ENCODE measurements at regions not wholly inside any gene's neighbourhood (a gene's known extent, or its start where the extent isn't known, plus 50 kb on each side); places are given as distances from the start of the nearest gene placed in this dataset.

GRCh38 chr3:15927969-15928368, 130.2 kb upstream of the ANKRD28 start:
- Histone ChIP-seq H3K27me3 (ENCODE audit: insufficient read depth, low read depth) (no peaks in the 10 kb centered on the region), H3K4me1 (ENCODE audit: low read depth, poor library complexity, severe bottlenecking) (no peaks in the 10 kb centered on the region), H3K9ac (no peak overlapping the region), H3K4me2 (no peak overlapping the region), H4K20me1 (ENCODE audit: insufficient read depth) (no peaks in the 10 kb centered on the region), H3K36me3 (ENCODE audit: insufficient read depth) (no peaks in the 10 kb centered on the region), H3K4me3 (IDR thresholded peaks at IDR 0.05; ENCODE audit: insufficient read depth, low read depth, low read length) (no peak overlapping the region), H2AFZ (ENCODE audit: low read depth) (no peak overlapping the region), H3K27ac (no peak overlapping the region), H3K79me2 (ENCODE audit: insufficient read depth, low read depth) (no peaks in the 10 kb centered on the region)
- no peak for TF ChIP-seq CTCF (conservative IDR thresholded peaks at IDR 0.05; ENCODE audit: low read depth, low read length)

- no peak for TF ChIP-seq CTCF (conservative IDR thresholded peaks at IDR 0.05; ENCODE audit: low read depth, low read length)
Measured at GRCh38 chr3:15929944-15930571, 132.3 kb upstream of the ANKRD28 start.

GRCh38 chr3:15932348-15933300, 134.8 kb upstream of the ANKRD28 start:
- H3K27ac ChIP-seq, result no peak overlapping the region
- no peak for TF ChIP-seq CTCF (conservative IDR thresholded peaks at IDR 0.05; ENCODE audit: low read depth, low read length)
- no peak overlapping the region for H2AFZ ChIP-seq (ENCODE audit: low read depth)
- H3K4me2 ChIP-seq, result no peak overlapping the region
- H3K27me3 ChIP-seq (ENCODE audit: insufficient read depth, low read depth), result no peaks in the 10 kb centered on the region
- H3K4me3 ChIP-seq (IDR thresholded peaks at IDR 0.05; ENCODE audit: insufficient read depth, low read depth, low read length), result no peak overlapping the region
- H4K20me1 ChIP-seq (ENCODE audit: insufficient read depth), result no peaks in the 10 kb centered on the region
- H3K4me1 ChIP-seq (ENCODE audit: low read depth, poor library complexity, severe bottlenecking), result no peaks in the 10 kb centered on the region
- H3K9ac ChIP-seq, result no peak overlapping the region
- H3K79me2 ChIP-seq (ENCODE audit: insufficient read depth, low read depth), result no peaks in the 10 kb centered on the region
- H3K36me3 ChIP-seq (ENCODE audit: insufficient read depth), result no peaks in the 10 kb centered on the region

More at GRCh38 chr3:15929944-15930571, 132.3 kb upstream of the ANKRD28 start:
- no peak overlapping the region for H3K4me2 ChIP-seq
- no peaks in the 10 kb centered on the region for H3K27me3 ChIP-seq (ENCODE audit: insufficient read depth, low read depth)
- H2AFZ ChIP-seq (ENCODE audit: low read depth), result no peak overlapping the region
- no peaks in the 10 kb centered on the region for H3K4me1 ChIP-seq (ENCODE audit: low read depth, poor library complexity, severe bottlenecking)
- no peaks in the 10 kb centered on the region for H3K36me3 ChIP-seq (ENCODE audit: insufficient read depth)
- no peak overlapping the region for H3K27ac ChIP-seq
- no peak overlapping the region for H3K9ac ChIP-seq
- no peak overlapping the region for H3K4me3 ChIP-seq (IDR thresholded peaks at IDR 0.05; ENCODE audit: insufficient read depth, low read depth, low read length)
- H3K79me2 ChIP-seq (ENCODE audit: insufficient read depth, low read depth), result no peaks in the 10 kb centered on the region
- no peaks in the 10 kb centered on the region for H4K20me1 ChIP-seq (ENCODE audit: insufficient read depth)

- H3K27ac ChIP-seq, result no peak overlapping the region
- no peak overlapping the region for H3K9ac ChIP-seq
- no peak for TF ChIP-seq CTCF (conservative IDR thresholded peaks at IDR 0.05; ENCODE audit: low read depth, low read length)
- no peaks in the 10 kb centered on the region for H3K79me2 ChIP-seq (ENCODE audit: insufficient read depth, low read depth)
- no peak overlapping the region for H3K4me3 ChIP-seq (IDR thresholded peaks at IDR 0.05; ENCODE audit: insufficient read depth, low read depth, low read length)
- no peak overlapping the region for H2AFZ ChIP-seq (ENCODE audit: low read depth)
- no peaks in the 10 kb centered on the region for H3K4me1 ChIP-seq (ENCODE audit: low read depth, poor library complexity, severe bottlenecking)
- no peaks in the 10 kb centered on the region for H4K20me1 ChIP-seq (ENCODE audit: insufficient read depth)
- no peak overlapping the region for H3K4me2 ChIP-seq
- no peaks in the 10 kb centered on the region for H3K36me3 ChIP-seq (ENCODE audit: insufficient read depth)
- H3K27me3 ChIP-seq (ENCODE audit: insufficient read depth, low read depth), result no peaks in the 10 kb centered on the region
Measured at GRCh38 chr3:15933439-15934139, 135.8 kb upstream of the ANKRD28 start.
